SK-N-DZ (cell line): ENCODE measurements at regions not wholly inside any gene's neighbourhood (a gene's known extent, or its start where the extent isn't known, plus 50 kb on each side); places are given as distances from the start of the nearest gene placed in this dataset.
A peak's percentile ranks its signal among the peaks of the same experiment; 100 is the strongest.

ENCODE experiments used
- DNase-seq: peaks from one replicate; pipeline ENCODE4 v3.0.0-alpha.2; 2015; ENCODE audit warnings: low spot score

- no peak for DNase-seq
Observed at GRCh38 chr19:23855676-23856075, 59.0 kb upstream of the ZNF726 start.

GRCh38 chr19:23851966-23852365, 62.7 kb upstream of the ZNF726 start:
- no peak for DNase-seq

- DNase-seq, result no peak
Observed at GRCh38 chr19:23832717-23833327, 74.1 kb upstream of the ZNF681 start.

DNA sequence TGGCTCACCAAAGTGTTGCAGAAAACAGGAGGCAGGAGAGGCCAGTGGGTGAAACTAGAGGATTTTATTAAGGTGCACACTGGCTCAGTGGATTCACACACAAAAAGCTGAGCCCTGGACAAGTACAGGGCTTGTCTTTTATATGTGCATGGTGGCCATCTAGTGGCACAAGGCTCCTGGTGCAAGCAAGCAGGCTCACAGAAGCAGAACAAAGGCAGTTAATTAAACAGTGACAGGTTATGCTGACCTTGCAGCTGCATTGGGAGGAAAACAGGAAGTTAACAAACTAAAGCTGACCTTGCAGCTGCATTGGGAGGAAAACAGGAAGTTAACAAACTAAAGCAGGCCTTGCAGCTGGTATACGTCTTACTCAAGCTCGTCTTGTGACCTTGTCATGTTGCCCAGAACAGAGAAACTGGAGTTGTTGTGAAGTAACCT, 65.3 kb upstream of the ZNF681 start:
- peak; percentile 64 for DNase-seq

DNA sequence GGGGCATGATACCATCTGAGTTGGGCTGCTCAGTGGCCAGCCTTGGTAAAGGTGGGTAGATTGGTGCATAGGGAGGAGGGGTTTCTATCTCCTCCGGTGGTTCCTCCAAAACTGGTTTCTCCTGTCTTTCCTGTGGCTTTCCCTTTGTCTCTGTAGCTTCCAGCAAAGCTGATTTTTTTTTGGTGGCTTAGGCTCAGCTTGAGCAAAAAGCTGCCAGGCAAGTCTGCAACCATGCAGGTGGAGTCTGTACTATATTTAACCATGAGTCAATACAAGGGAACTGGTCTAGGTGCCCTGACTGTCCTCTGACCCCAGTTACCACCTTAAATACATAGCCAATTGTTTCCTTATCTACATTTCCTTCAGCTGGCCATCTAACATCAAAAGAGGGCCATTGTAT, 64.0 kb upstream of the ZNF681 start:
- no peak for DNase-seq

DNA sequence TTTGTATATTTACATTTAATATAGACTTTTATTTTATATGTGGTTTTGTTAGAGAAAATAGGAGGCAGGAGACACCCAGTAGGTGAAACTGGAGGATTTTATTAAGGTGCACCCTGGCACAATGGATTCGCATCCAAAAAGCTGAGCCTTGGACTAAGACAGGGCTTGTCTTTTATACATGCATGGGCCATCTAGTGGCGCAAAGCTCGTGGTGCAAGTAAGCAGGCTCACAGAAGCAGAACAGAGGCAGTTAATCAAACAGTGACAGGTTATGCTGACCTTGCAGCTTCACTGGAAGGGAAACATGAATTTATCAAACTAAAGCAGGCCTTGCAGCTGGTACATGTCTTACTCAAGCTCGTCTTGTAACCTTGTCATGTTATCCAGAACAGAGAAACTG, 58.8 kb upstream of the ZNF681 start:
- peak; percentile 76 for DNase-seq

DNA sequence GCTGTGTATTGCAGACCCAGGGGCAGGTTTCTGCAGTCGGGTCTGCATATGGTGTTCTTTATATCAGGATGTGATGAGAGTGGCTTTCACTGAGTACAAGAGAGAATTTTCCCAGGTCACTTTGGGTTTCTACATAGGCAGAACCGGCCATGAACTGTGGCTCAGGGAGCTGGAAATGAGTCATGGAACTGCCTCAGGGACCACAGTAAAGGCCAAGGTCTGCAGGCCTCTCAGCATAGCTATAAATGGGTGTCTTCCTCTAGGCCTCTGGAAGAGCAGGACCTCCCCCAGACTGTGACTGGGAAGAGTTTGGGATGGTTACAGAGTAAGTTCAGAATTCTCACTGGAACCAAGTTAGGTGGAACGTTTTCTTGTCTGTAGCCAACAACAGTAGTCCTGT, 51.8 kb upstream of the ZNF681 start:
- no peak for DNase-seq
